Activated CD4-positive, alpha-beta T cell treated with anti-CD3 and anti-CD28 coated beads, Interleukin-2, Interleukin-4, amounts not matched to agents 100 ng/mL and 50 ng/mL, durations not matched to agents 16 hours and 8 hours (primary cell): ENCODE measurements at regions not wholly inside any gene's neighbourhood (a gene's known extent, or its start where the extent isn't known, plus 50 kb on each side); places are given as distances from the start of the nearest gene placed in this dataset.
"Not testable (repeated sequence)": the region's sequence is repeated elsewhere in the genome, so short reads cannot be mapped to it uniquely, and the experiment has no call there.

Experiments
- DNase-seq: peaks from one replicate; pipeline ENCODE4 v3.0.0-alpha.2; 2020; ENCODE audit warnings: low spot score

DNA sequence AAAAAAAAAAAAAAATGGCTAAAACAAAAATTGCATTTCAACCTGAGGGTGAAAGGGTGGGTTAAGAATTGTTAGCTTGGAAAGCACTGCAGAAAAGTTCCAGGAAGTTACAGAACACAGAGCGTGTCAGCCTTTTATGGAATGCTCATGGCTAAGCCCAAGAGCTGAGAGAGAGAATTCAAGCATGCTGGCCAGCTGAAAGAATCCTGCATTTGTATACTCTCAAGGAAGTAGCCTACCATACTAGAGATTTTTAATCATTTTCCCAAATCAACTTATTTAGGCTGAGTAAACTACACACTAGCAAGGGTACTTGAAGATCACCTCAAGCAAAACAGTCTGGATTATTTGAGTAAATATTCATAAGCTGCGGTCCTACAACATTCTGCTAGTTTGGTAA is 153.9 kb downstream of the KCNJ2 start:
- no peak for DNase-seq

DNA sequence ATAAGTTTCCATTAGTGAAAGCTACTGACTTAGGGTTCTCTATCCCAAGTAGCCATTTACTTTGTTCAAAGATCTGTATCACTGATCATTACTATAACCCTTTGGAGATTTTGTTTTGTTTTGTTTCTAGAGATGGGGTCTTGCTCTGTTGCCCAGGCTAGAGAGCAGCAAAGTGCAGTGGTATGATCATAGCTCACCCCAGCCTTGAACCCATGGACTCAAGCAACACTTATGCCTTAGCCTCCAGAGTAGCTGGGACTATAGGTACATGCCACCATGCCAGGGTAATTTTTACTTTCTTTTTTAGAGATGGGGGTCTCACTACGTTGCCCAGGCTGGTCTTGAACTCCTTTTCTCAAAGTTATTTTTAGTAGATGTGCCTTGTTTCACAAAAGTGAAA is 154.7 kb downstream of the KCNJ2 start:
- no peak for DNase-seq

DNA sequence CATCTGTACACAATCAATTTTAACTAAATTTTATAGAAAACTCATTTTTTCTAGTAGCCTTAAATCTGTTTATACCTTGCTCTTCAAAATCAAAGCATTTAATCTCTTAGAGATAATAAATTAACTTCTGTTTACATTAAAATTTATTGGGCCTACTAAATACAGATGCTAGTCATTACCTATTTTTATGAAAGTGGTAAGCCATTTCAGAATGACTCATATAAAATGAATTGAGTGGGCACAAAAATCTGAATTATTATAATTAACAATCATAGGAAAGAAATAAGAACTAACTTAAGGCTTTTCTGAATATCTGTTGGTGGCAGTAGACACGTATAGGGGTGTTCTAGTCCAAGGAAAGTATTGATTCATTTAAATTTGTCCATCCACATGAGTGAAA is 157.9 kb downstream of the KCNJ2 start:
- DNase-seq: no peak

DNA sequence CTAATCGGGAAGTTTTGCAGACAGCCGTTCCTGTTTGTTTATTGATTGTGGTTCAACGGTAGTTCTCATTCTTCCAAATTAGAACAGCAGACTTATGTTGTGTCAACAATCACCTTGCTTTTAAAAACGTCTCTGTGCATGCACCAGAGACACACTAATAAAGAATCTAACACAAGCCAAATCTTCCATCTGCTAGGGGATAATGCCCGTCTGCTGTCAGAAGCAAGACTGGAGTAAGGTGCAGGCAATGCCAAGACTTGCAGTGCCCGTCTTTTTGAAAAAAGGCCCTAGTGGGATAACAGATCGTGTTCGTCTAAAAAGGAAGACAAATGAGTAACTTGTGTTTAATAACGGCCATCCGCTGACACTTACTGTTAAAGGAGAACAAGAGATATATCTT is 158.4 kb downstream of the KCNJ2 start:
- DNase-seq: no peak

DNA sequence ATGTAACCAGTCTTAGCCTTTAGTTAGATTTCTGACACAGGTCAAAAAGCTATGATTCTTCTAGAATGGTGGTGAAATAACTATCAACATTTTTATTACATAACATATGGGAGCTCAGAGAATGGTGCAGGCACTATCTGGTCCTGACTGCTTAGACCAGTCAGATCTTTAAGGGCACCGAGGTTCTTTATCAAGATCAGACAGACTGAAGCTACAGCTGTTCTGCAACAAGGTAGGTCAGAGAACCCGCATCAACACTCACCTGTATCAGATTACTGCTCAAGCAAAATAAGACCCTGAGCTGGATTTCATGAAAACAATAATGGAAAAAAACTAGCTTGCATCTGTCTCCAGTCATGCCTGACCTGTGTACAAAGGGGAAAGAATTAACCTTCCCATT is 160.4 kb downstream of the KCNJ2 start:
- no peak for DNase-seq

DNA sequence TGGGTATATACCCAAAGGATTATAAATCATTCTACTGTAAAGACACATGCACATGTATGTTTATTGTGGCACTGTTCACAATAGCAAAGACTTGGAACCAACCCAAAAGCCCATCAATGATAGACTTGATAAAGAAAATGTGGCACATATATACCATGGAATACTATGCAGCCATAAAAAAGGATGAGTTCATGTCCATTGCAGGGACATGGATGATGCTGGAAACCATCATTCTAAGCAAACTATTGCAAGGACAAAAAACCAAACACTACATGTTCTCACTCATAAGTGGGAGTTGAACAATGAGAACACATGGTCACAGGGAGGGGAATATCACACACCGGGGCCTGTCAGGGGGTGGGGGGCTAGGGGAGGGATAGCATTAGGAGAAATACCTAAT is 161.7 kb downstream of the KCNJ2 start:
- DNase-seq: not testable (repeated sequence)

DNA sequence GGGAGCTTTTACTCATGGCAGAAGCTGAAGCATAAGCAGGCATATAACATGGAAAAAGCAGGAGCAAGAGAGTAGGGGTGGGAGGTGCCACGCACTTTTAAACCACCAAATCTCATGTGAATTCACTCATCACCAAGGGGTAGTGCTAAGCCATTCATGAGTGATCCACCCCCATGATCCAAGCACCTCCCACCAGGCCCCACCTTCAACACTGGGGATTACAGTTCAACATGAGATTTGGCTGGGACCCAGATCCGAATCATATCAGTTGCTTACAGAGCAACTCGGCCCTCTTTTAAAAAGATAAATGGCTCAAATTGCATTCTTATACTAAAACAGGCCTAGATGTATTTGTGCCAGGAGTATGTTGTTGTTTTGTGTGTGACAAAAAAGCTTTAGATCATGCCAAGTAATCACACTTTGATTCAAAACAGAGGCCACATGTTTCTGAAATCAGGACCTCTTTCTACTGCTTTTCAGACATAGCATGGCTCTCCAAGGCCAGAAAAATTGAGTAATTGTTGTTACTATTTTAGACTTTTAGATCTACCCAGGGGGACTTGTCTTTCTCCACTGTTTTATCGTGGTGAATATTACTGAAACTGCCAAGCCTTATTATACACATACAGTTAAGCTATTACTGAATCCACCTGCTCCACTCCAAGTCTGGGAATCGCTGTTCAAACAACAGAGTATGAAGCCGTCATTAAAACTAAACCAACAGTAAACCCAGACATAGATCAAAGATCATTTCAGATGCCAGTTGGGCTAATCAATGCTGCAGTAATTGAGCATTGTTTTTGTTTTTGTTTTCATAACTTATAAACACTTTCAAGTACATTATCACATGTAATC is 163.3 kb downstream of the KCNJ2 start:
- DNase-seq: no peak

DNA sequence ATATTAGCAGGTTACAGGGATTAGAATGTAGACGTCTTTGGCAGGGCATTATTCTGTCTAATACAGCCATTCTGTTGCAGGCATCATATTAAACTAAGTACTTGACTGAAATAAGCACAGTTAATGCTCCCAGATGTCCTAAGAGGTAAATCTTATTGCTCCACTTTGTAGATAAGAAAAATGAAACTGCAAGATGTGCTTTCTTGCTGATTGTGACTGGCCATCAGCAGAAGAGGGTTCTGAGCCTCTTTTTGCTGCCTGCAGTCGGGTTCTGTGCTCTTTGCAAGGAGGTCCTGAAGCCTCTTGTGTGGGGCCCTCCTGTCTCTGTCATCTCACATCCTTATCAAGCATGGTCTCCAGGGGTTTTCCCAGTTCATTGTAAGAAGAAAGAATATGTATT is 167.1 kb downstream of the KCNJ2 start:
- DNase-seq: no peak

DNA sequence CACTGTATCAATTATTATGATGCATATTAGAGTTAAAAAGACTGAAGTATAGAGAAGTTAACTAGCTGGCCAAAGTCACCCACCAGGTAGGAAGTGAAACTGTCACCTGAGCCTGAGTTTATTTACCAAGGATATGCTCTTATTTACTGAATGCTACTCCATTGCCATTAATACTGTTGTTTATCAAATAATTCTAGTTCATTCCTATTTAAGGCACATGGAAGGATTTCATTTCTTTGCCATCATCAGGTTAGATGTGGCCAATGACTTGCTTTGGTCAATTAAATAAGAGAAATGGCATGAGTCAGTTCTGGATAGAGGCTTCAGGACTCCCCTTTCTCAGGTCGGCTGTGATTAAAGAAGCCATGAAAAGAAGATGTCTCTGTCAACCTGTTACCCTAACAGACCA is 169.6 kb downstream of the KCNJ2 start:
- DNase-seq: no peak

DNA sequence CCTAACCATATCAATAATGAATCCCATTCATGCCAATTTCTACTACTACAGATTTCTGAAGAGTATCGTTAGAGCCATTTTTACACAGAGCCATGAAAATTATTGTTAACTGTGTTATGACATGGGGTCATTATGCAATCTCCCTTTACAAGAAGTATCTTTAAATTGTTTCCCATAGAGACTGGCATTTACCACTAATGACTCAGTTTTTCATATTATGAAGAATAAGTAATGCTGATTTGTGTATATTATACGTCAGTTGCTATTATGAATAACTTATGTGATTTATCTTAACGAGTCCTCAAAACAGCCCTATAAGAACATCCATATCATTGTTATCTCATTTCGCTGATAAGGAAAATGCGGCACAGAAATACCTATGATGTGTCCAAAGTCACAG is 173.8 kb downstream of the KCNJ2 start:
- no peak for DNase-seq

DNA sequence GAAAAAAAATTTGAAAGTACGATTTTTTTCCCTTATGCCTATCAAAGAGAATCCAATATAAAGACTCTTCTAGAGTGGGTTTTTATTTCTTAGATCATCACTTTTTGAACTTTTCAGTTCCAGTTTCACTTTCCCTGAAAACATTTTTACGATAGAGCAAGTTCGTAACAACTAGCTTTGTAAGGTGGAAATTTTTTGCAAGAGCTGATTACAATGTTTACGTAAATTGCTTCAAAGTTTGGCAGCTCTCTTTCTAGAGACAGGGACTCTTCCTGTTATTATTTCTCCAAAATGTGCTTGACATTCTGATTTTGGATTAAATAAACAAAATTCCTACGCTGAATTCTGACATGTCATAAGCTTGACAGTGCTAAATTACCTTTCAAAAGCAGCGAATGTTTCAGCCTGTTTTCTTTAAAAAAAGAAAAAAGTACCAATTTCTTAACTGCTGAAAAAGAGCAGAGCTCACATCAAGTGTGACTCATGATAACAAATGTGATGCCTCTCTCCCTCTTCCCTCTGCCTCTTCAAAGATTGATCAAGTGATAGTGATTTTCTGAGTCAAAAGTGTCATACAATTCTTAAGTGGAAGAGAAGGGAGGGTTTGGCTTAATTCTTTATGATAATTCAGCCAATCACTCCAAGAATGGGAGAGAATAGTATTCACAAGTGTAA is 175.2 kb downstream of the KCNJ2 start:
- DNase-seq: peak; percentile 8

DNA sequence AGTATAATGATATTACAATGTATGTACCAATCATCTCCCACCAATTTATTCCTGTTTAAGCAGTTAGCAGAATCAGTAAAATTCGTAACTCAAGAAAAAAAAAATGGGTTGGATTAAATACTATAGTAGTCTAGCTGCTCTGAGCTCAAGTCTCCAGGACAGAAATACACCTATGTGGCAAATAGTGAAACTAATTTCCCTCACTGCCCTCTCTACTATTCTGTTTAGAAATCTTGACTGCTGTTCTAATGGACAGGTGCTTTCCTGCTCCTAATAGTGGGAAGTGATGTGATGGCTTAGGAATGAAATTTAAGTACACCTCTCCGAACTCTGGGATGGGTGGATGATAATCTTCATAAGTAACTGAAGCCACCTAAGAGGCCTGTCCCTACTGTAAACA is 175.7 kb downstream of the KCNJ2 start:
- no peak for DNase-seq

DNA sequence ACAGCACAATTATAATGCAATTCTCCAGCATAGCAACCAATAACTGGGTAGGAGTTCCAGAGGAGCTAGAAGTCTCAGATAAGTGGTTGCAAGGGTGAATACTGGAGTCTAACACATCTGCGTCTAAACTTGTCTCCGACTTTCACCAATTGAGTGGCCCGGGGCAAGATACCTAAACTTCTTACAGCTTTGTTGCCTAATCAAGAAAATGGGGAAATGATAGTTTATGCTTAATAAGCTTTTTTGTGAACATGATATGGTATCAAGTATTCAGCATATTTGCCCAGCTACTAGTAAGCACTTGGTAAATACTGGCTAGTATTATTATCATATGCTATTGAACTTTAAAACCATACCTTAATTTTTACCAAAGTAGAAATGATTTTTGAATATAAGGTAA is 183.5 kb downstream of the KCNJ2 start:
- DNase-seq: no peak

DNA sequence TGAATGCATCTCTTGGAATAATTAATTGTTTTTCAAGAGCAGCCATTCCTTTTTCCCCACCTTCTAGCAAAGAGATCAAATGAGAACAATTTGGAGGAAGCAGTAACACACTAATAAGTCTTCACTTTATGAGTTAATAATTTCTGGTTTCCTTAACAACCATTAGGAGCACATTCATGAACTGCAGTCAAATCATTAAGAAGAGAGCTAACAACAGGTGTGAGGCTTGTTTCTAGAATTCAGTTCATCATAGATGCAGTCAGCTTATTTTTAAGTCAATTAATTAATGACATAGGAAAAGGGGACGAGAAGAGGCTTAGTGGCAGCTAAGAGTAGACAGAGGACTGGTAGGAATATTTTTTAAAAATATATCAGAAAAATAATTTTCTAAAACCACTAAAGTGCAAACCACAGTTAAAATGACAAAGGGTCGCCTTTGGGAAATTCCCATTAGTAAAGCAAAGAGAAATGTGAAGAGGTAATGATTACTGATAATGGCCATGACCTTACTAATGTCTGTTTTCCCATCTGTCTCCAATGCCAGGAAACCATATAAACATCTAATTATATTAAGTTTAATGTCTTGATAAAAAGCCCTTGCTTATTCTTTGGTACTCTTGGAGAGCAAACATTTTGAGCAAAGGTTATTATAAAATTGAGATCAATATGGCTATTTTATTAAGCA is 184.2 kb downstream of the KCNJ2 start:
- no peak for DNase-seq

DNA sequence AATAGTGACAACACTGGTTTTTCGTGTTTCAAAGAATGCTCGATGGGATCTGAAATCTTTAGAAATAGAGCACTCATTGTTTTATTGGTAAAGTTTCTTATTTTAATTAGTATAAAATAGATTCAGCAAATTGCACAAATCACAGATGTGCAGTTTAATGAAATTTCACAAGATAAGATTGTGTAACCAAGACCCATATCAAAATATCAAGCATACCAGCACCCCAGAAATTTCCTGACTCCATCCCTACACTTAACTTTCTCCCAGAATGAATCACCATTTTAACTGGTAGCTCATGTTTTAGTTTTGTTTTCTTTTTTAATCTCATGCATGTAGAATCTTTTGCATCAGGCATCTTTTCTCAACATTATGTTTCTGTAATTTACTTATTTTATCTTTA is 185.9 kb downstream of the KCNJ2 start:
- no peak for DNase-seq

DNA sequence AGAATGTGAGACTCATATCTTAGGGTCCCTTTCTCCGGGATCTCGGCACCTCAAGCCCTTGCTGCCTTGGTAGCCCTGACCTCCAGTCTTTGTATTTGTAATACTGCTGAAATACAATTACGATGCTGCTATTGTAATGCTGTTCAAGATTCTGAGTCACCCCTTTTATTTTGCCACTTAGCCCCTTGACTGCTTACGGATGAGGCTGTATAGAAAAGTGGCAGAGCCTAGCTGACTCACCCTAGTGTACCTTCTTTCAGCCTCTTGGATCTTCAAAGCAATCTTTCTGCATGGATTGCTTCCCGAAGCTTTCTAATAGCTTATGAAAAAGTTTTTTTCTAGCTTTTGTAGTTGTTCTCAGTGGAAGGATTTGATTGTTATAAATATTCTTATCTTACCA is 187.9 kb downstream of the KCNJ2 start:
- no peak for DNase-seq

DNA sequence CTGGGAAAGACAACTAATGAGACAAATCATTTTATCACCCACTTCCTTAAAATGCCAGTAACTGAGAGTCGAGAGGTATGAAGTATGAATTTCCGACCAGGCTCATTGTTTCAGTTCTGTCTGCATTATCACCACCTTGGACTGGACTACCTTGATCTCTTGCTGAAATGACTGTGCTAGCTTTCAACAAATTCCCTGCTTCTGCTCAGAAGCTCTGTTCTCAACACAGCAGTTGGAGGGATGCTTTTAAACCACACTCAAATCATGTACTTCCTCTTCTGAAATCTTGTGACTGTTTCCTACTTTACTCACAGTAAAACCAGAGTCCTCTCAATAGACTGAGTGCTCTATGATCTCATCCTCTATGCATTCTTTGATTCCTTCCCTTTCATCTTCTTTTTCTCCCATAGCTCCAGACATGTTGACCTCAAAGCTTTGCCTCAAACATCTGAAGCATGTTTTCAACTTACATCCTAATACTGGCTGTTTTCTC is 195.8 kb downstream of the KCNJ2 start:
- DNase-seq: no peak

DNA sequence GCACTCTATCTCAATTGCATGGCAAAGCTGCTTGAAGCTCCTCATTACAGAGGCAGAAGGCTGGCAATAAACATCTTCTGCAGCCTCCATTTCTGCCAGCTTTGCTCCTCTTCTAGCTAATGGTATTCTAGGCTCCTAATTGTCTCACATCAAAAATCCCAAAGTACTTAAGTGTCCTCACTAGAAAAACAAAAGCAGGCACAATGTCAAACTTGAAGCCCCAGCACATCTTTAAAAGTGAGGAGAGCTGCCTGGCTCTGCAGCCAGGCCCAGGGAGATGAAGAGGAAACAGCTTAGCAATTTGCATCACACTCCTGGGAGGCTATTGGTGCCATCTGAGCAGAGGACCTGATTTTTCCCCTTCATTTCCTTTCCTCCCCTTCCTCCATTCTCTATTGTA is 197.1 kb downstream of the KCNJ2 start:
- DNase-seq: no peak

DNA sequence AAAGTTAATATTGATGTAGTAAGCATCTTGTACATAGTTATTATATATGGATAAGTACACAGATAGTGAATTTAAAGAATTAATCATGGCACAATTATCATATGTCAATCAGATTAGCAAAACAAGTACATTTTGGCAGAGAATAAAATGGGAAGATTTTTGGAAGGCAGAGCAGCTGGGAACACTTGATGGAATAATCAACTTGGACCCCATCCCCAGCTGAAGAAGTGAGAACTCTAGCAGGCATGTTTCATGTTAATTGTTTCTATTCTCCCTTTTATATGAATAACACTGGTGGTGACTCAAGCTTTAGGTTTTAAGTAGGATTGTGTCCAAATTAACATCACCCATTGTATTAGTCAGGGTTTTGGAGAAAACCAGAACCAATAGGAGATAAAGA is 198.7 kb downstream of the KCNJ2 start:
- DNase-seq: no peak

DNA sequence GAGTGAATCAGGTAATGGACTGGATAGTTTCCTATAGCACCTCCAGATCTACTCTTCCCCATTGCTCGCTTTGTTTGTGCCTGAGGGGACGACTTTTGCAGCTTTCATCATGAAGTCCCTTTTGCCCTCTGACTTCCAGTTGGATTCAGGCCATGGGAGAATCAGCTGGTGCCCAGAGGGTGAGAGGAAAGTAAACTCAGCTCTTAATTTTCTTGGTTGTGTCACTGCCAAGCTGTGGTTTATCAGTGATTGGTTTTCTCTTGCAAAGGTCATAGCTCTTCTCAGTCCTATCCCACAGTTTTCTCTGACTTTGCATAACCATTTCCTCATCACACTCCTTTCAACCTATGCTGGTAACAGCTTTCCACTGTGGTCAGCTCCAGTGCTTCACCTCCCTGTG is 200.1 kb downstream of the KCNJ2 start:
- DNase-seq: no peak

DNA sequence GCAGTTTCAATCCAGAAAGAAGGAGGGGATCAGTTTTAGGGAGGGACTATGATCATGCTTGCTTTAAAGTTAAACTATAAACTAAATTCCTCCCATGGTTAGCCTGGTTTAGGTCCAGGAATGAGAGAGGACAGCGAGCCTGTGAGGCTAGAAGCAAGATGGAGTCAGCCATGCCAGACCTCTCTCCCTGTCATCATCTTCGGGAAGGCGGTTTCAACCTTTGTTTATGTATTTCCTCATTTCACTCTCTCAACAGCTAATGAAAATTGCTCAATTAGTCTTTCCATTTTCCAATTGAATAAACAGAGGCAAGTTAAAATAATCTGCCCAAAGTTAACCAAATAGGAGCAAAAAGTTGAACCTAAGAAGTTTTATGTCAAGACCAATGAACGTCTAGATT is 201.5 kb downstream of the KCNJ2 start:
- no peak for DNase-seq

DNA sequence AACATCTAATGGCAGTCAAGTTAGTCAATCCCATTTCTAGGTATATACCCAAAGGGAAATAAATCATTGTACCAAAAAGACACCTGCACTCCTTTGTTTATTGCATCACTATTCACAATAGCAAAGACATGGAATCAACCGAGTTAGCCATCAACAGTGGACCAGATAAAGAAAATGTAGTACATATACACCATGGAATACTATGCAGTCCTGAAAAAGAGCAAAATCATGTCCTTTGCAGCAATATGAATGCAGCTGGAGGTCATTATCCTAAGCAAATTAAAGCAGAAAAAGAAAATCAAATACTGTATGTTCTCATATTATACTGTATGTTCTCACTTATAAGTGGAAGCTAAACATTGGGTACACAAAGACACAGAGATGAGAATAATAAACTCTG is 204.0 kb downstream of the KCNJ2 start:
- no peak for DNase-seq

DNA sequence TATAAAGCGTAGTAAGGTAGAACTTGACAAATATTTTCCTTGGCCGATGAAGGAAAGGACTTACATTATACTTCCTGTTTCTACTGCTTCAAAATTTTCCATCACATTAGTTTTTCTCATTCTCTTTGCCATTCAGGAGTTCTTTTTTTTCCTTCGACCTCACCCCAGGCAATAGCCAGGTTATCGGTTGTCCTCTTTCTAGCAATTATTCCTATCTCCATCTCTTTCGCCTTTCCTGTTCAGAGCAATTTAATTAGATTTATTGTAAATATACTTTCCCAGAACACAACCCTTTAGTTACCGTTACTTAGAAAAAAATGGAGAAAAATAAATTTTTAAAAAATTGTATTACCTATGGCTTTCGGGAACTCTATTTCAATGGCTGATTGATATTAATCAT is 205.2 kb downstream of the KCNJ2 start:
- no peak for DNase-seq
